ENCODE measurements at regions not wholly inside any gene's neighbourhood (a gene's known extent, or its start where the extent isn't known, plus 50 kb on each side); places are given as distances from the start of the nearest gene placed in this dataset.
A peak's percentile ranks its signal among the peaks of the same experiment; 100 is the strongest.

GRCh38 chr3:117700573-117701360 lies 991.2 kb downstream of the TUSC7 start:
- H3K27me3 ChIP-seq (ENCODE audit: control insufficient read depth in 1 of 2, insufficient read depth in 2 of 2, low read length in 2 of 2): no peaks in the 10 kb centered on the region
- H3K36me3 ChIP-seq (ENCODE audit: control insufficient read depth in 2 of 2, insufficient read depth in 2 of 2, low read length in 2 of 2): no peaks in the 10 kb centered on the region

GRCh38 chr3:117705011-117705410 lies 995.4 kb downstream of the TUSC7 start:
- Histone ChIP-seq H3K36me3 (ENCODE audit: control insufficient read depth in 2 of 2, insufficient read depth in 2 of 2, low read length in 2 of 2) (no peaks in the 10 kb centered on the region), H3K9me3 (ENCODE audit: control insufficient read depth in 2 of 2, low read length in 2 of 2) (no peaks in the 10 kb centered on the region), H3K4me3 (ENCODE audit: low read length in 2 of 2) (no peak overlapping the region), H3K4me1 (ENCODE audit: control insufficient read depth, insufficient read depth, low read length) (peaks cover 2% of the 10 kb centered on the region), H3K9ac (ENCODE audit: low read length in 2 of 2) (no peak overlapping the region), H3K27me3 (ENCODE audit: control insufficient read depth in 1 of 2, insufficient read depth in 2 of 2, low read length in 2 of 2) (no peaks in the 10 kb centered on the region), H3K27ac (ENCODE audit: low read length) (no peak overlapping the region)

More at GRCh38 chr3:117700573-117701360, 991.2 kb downstream of the TUSC7 start:
- H3K4me3 ChIP-seq (ENCODE audit: low read length in 2 of 2): peak overlapping the region in 1 of 2 donors; percentile 61
- no peak overlapping the region for H3K27ac ChIP-seq (ENCODE audit: low read length)
- peak overlapping the region in 1 of 2 donors; percentile 29 for H3K9ac ChIP-seq (ENCODE audit: low read length in 2 of 2)
- peaks cover 3% of the 10 kb centered on the region for H3K4me1 ChIP-seq (ENCODE audit: control insufficient read depth, insufficient read depth, low read length)
- H3K9me3 ChIP-seq (ENCODE audit: control insufficient read depth in 2 of 2, low read length in 2 of 2): no peaks in the 10 kb centered on the region

GRCh38 chr3:117706037-117706436 lies 996.5 kb downstream of the TUSC7 start:
- Histone ChIP-seq H3K9ac (ENCODE audit: low read length in 2 of 2) (no peak overlapping the region), H3K36me3 (ENCODE audit: control insufficient read depth in 2 of 2, insufficient read depth in 2 of 2, low read length in 2 of 2) (no peaks in the 10 kb centered on the region), H3K4me1 (ENCODE audit: control insufficient read depth, insufficient read depth, low read length) (no peaks in the 10 kb centered on the region), H3K4me3 (ENCODE audit: low read length in 2 of 2) (no peak overlapping the region), H3K9me3 (ENCODE audit: control insufficient read depth in 2 of 2, low read length in 2 of 2) (no peaks in the 10 kb centered on the region), H3K27ac (ENCODE audit: low read length) (no peak overlapping the region), H3K27me3 (ENCODE audit: control insufficient read depth in 1 of 2, insufficient read depth in 2 of 2, low read length in 2 of 2) (no peaks in the 10 kb centered on the region)

- H3K9me3 ChIP-seq (ENCODE audit: control insufficient read depth in 2 of 2, low read length in 2 of 2): no peaks in the 10 kb centered on the region
- H3K4me3 ChIP-seq (ENCODE audit: low read length in 2 of 2): no peak overlapping the region
- H3K9ac ChIP-seq (ENCODE audit: low read length in 2 of 2): no peak overlapping the region
- H3K4me1 ChIP-seq (ENCODE audit: control insufficient read depth, insufficient read depth, low read length): no peaks in the 10 kb centered on the region
- no peak overlapping the region for H3K27ac ChIP-seq (ENCODE audit: low read length)
- no peaks in the 10 kb centered on the region for H3K27me3 ChIP-seq (ENCODE audit: control insufficient read depth in 1 of 2, insufficient read depth in 2 of 2, low read length in 2 of 2)
- H3K36me3 ChIP-seq (ENCODE audit: control insufficient read depth in 2 of 2, insufficient read depth in 2 of 2, low read length in 2 of 2): no peaks in the 10 kb centered on the region
These were observed 997.2 kb downstream of the TUSC7 start for GRCh38 chr3:117706756-117707155.

GRCh38 chr3:117708601-117709000 lies 999.0 kb downstream of the TUSC7 start:
- H3K9me3 ChIP-seq (ENCODE audit: control insufficient read depth in 2 of 2, low read length in 2 of 2): no peaks in the 10 kb centered on the region
- no peaks in the 10 kb centered on the region for H3K27me3 ChIP-seq (ENCODE audit: control insufficient read depth in 1 of 2, insufficient read depth in 2 of 2, low read length in 2 of 2)
- no peak overlapping the region for H3K4me3 ChIP-seq (ENCODE audit: low read length in 2 of 2)
- H3K36me3 ChIP-seq (ENCODE audit: control insufficient read depth in 2 of 2, insufficient read depth in 2 of 2, low read length in 2 of 2): no peaks in the 10 kb centered on the region
- H3K4me1 ChIP-seq (ENCODE audit: control insufficient read depth, insufficient read depth, low read length): no peaks in the 10 kb centered on the region
- no peak overlapping the region for H3K9ac ChIP-seq (ENCODE audit: low read length in 2 of 2)
- H3K27ac ChIP-seq (ENCODE audit: low read length): no peak overlapping the region

GRCh38 chr3:117709108-117709507 lies 999.5 kb downstream of the TUSC7 start:
- Histone ChIP-seq H3K36me3 (ENCODE audit: control insufficient read depth in 2 of 2, insufficient read depth in 2 of 2, low read length in 2 of 2) (no peaks in the 10 kb centered on the region), H3K27me3 (ENCODE audit: control insufficient read depth in 1 of 2, insufficient read depth in 2 of 2, low read length in 2 of 2) (no peaks in the 10 kb centered on the region), H3K9me3 (ENCODE audit: control insufficient read depth in 2 of 2, low read length in 2 of 2) (no peaks in the 10 kb centered on the region), H3K9ac (ENCODE audit: low read length in 2 of 2) (no peak overlapping the region), H3K4me3 (ENCODE audit: low read length in 2 of 2) (no peak overlapping the region), H3K27ac (ENCODE audit: low read length) (no peak overlapping the region), H3K4me1 (ENCODE audit: control insufficient read depth, insufficient read depth, low read length) (no peaks in the 10 kb centered on the region)

GRCh38 chr3:117710501-117710900 lies 1000.9 kb downstream of the TUSC7 start:
- Histone ChIP-seq H3K9ac (ENCODE audit: low read length in 2 of 2) (no peak overlapping the region), H3K4me1 (ENCODE audit: control insufficient read depth, insufficient read depth, low read length) (no peaks in the 10 kb centered on the region), H3K27ac (ENCODE audit: low read length) (no peak overlapping the region), H3K27me3 (ENCODE audit: control insufficient read depth in 1 of 2, insufficient read depth in 2 of 2, low read length in 2 of 2) (no peaks in the 10 kb centered on the region), H3K4me3 (ENCODE audit: low read length in 2 of 2) (no peak overlapping the region), H3K9me3 (ENCODE audit: control insufficient read depth in 2 of 2, low read length in 2 of 2) (no peaks in the 10 kb centered on the region), H3K36me3 (ENCODE audit: control insufficient read depth in 2 of 2, insufficient read depth in 2 of 2, low read length in 2 of 2) (no peaks in the 10 kb centered on the region)

- no peak overlapping the region for H3K4me3 ChIP-seq (ENCODE audit: low read length in 2 of 2)
- no peak overlapping the region for H3K27ac ChIP-seq (ENCODE audit: low read length)
- no peaks in the 10 kb centered on the region for H3K4me1 ChIP-seq (ENCODE audit: control insufficient read depth, insufficient read depth, low read length)
- no peaks in the 10 kb centered on the region for H3K9me3 ChIP-seq (ENCODE audit: control insufficient read depth in 2 of 2, low read length in 2 of 2)
- no peaks in the 10 kb centered on the region for H3K36me3 ChIP-seq (ENCODE audit: control insufficient read depth in 2 of 2, insufficient read depth in 2 of 2, low read length in 2 of 2)
- no peaks in the 10 kb centered on the region for H3K27me3 ChIP-seq (ENCODE audit: control insufficient read depth in 1 of 2, insufficient read depth in 2 of 2, low read length in 2 of 2)
- H3K9ac ChIP-seq (ENCODE audit: low read length in 2 of 2): no peak overlapping the region
These were observed 1009.8 kb downstream of the TUSC7 start for GRCh38 chr3:117719316-117719926.

- no peaks in the 10 kb centered on the region for H3K27me3 ChIP-seq (ENCODE audit: control insufficient read depth in 1 of 2, insufficient read depth in 2 of 2, low read length in 2 of 2)
- no peaks in the 10 kb centered on the region for H3K4me1 ChIP-seq (ENCODE audit: control insufficient read depth, insufficient read depth, low read length)
- H3K9me3 ChIP-seq (ENCODE audit: control insufficient read depth in 2 of 2, low read length in 2 of 2): no peaks in the 10 kb centered on the region
- H3K9ac ChIP-seq (ENCODE audit: low read length in 2 of 2): no peak overlapping the region
- no peak overlapping the region for H3K27ac ChIP-seq (ENCODE audit: low read length)
- no peak overlapping the region for H3K4me3 ChIP-seq (ENCODE audit: low read length in 2 of 2)
- H3K36me3 ChIP-seq (ENCODE audit: control insufficient read depth in 2 of 2, insufficient read depth in 2 of 2, low read length in 2 of 2): no peaks in the 10 kb centered on the region
These were observed 1012.3 kb downstream of the TUSC7 start for GRCh38 chr3:117721866-117722265.

GRCh38 chr3:117722856-117723255 lies 1013.3 kb downstream of the TUSC7 start:
- Histone ChIP-seq H3K36me3 (ENCODE audit: control insufficient read depth in 2 of 2, insufficient read depth in 2 of 2, low read length in 2 of 2) (no peaks in the 10 kb centered on the region), H3K9ac (ENCODE audit: low read length in 2 of 2) (no peak overlapping the region), H3K27ac (ENCODE audit: low read length) (no peak overlapping the region), H3K9me3 (ENCODE audit: control insufficient read depth in 2 of 2, low read length in 2 of 2) (no peaks in the 10 kb centered on the region), H3K4me1 (ENCODE audit: control insufficient read depth, insufficient read depth, low read length) (no peaks in the 10 kb centered on the region), H3K4me3 (ENCODE audit: low read length in 2 of 2) (no peak overlapping the region), H3K27me3 (ENCODE audit: control insufficient read depth in 1 of 2, insufficient read depth in 2 of 2, low read length in 2 of 2) (no peaks in the 10 kb centered on the region)

GRCh38 chr3:117723825-117724224 lies 1014.2 kb downstream of the TUSC7 start:
- no peaks in the 10 kb centered on the region for H3K9me3 ChIP-seq (ENCODE audit: control insufficient read depth in 2 of 2, low read length in 2 of 2)
- no peak overlapping the region for H3K4me3 ChIP-seq (ENCODE audit: low read length in 2 of 2)
- H3K36me3 ChIP-seq (ENCODE audit: control insufficient read depth in 2 of 2, insufficient read depth in 2 of 2, low read length in 2 of 2): no peaks in the 10 kb centered on the region
- no peak overlapping the region for H3K27ac ChIP-seq (ENCODE audit: low read length)
- H3K27me3 ChIP-seq (ENCODE audit: control insufficient read depth in 1 of 2, insufficient read depth in 2 of 2, low read length in 2 of 2): no peaks in the 10 kb centered on the region
- no peaks in the 10 kb centered on the region for H3K4me1 ChIP-seq (ENCODE audit: control insufficient read depth, insufficient read depth, low read length)
- H3K9ac ChIP-seq (ENCODE audit: low read length in 2 of 2): no peak overlapping the region
